Tongue (tissue), 1 donor: ENCODE measurements at regions not wholly inside any gene's neighbourhood (a gene's known extent, or its start where the extent isn't known, plus 50 kb on each side); places are given as distances from the start of the nearest gene placed in this dataset.
A peak's percentile ranks its signal among the peaks of the same experiment; 100 is the strongest.
"Not testable (repeated sequence)": the region's sequence is repeated elsewhere in the genome, so short reads cannot be mapped to it uniquely, and the experiment has no call there.

Source experiments
- DNase-seq: peaks from one replicate; pipeline ENCODE4 v3.0.0-alpha.2; 2015

- DNase-seq = peak; percentile 54
Measured at GRCh38 chr5:32842813-32843530, 131.9 kb downstream of the NPR3 start.

- no peak for DNase-seq
Measured at GRCh38 chr5:32843531-32843895, 132.4 kb downstream of the NPR3 start.

GRCh38 chr5:32845171-32845570 lies 134.1 kb downstream of the NPR3 start:
- DNase-seq = no peak

- no peak for DNase-seq
Measured at GRCh38 chr5:32848120-32848519, 137.0 kb downstream of the NPR3 start.

GRCh38 chr5:32848681-32849080 lies 137.6 kb downstream of the NPR3 start:
- DNase-seq = no peak

- DNase-seq = no peak
Measured at GRCh38 chr5:32850817-32851496, 139.8 kb downstream of the NPR3 start.

- no peak for DNase-seq
Measured at GRCh38 chr5:32851559-32852173, 140.5 kb downstream of the NPR3 start.

GRCh38 chr5:32852535-32852934 lies 141.4 kb downstream of the NPR3 start:
- DNase-seq = peak; percentile 41

GRCh38 chr5:32852976-32853375 lies 141.9 kb downstream of the NPR3 start:
- no peak for DNase-seq

GRCh38 chr5:32854473-32854872 lies 143.4 kb downstream of the NPR3 start:
- no peak for DNase-seq

GRCh38 chr5:32859211-32859641 lies 148.1 kb downstream of the NPR3 start:
- DNase-seq = no peak

GRCh38 chr5:32865475-32865874 lies 154.4 kb downstream of the NPR3 start:
- DNase-seq = no peak

GRCh38 chr5:32866138-32866537 lies 155.0 kb downstream of the NPR3 start:
- DNase-seq = no peak

GRCh38 chr5:32869216-32869615 lies 158.1 kb downstream of the NPR3 start:
- DNase-seq = no peak

- DNase-seq = no peak
Measured at GRCh38 chr5:32876791-32877190, 165.7 kb downstream of the NPR3 start.

GRCh38 chr5:32879364-32879763 lies 168.2 kb downstream of the NPR3 start:
- not testable (repeated sequence) for DNase-seq

GRCh38 chr5:32880796-32881195 lies 169.7 kb downstream of the NPR3 start:
- no peak for DNase-seq

- no peak for DNase-seq
Measured at GRCh38 chr5:32887390-32887789, 176.3 kb downstream of the NPR3 start.

GRCh38 chr5:32889078-32889477 lies 178.0 kb downstream of the NPR3 start:
- DNase-seq = no peak

- no peak for DNase-seq
Measured at GRCh38 chr5:32903613-32904012, 192.5 kb downstream of the NPR3 start.

- DNase-seq = no peak
Measured at GRCh38 chr5:32908641-32909040, 197.5 kb downstream of the NPR3 start.

- no peak for DNase-seq
Measured at GRCh38 chr5:32909207-32909606, 198.1 kb downstream of the NPR3 start.

GRCh38 chr5:32916648-32917047 lies 205.5 kb downstream of the NPR3 start:
- peak; percentile 20 for DNase-seq

- DNase-seq = no peak
Measured at GRCh38 chr5:32928761-32929160, 217.6 kb downstream of the NPR3 start.
